T-helper 1 cell treated with Interleukin-12 subunit alpha and Interleukin-12 subunit beta and Interleukin-4 antibody, amounts not matched to agents 30 μg/mL and 1 μg/mL, for 36 hours (primary cell): ENCODE measurements at regions not wholly inside any gene's neighbourhood (a gene's known extent, or its start where the extent isn't known, plus 50 kb on each side); places are given as distances from the start of the nearest gene placed in this dataset.

Experiments used
- H3K27ac Mint-ChIP-seq: one replicate; pipeline ENCODE4 v1.8.0; 2021; ENCODE audit warnings: mild to moderate bottlenecking, mixed read lengths
- H3K27me3 Mint-ChIP-seq: one replicate; pipeline ENCODE4 v1.8.0; 2021; ENCODE audit warnings: low read depth, mixed read lengths
- H3K36me3 Mint-ChIP-seq: one replicate; pipeline ENCODE4 v1.8.0; 2021; ENCODE audit warnings: low read depth, mixed read lengths
- H3K4me1 Mint-ChIP-seq: one replicate; pipeline ENCODE4 v1.8.0; 2021; ENCODE audit warnings: low read depth, mixed read lengths
- H3K4me3 Mint-ChIP-seq: one replicate; pipeline ENCODE4 v1.8.0; 2021; ENCODE audit warnings: mild to moderate bottlenecking, moderate library complexity, mixed read lengths
- H3K9me3 Mint-ChIP-seq: one replicate; pipeline ENCODE4 v1.8.0; 2021; ENCODE audit warnings: mixed read lengths

DNA sequence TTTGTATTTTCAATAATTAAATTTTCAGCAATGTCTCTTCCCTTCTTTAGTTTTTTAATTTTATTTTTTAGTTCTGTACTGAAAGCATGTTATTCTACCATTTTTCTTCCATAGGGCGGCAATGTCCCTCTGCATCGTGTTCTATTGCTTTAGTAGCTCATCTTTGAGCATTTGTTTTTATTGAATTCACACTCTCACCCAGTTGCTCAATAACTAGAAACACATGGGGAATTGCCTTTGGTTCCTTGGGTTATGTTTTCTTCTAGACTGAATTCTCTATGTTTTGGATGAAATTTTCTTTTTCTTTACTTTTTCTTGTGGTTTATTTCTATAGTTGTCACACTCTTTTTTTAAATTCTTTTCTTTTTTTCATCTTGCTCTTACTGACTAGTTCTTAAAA is 233.8 kb upstream of the LDB2 start:
- Mint-ChIP-seq H3K4me1 (no peaks in the 10 kb centered on the region), H3K9me3 (peaks cover 6% of the 10 kb centered on the region), H3K27ac (no peak overlapping the region), H3K4me3 (no peak overlapping the region), H3K36me3 (no peaks in the 10 kb centered on the region), H3K27me3 (no peaks in the 10 kb centered on the region)

DNA sequence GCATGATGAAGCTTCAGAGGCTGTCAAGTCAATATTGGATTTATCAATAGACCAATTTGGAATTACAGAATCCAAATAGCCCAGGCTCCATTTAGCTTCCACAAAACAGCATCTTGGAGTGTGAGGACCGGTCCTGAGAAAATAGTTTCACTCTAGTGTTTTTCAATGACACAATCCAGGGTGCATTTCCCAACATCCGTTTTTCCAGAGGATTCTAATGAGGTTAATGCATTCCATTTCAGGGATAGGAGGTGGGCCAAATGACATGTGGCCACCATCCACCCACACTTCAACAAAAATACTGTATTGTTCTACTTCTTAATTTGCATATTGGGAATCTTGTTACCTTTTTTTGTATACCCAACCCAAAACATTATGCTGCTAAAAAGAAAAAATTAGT is 229.8 kb upstream of the LDB2 start:
- Mint-ChIP-seq H3K27ac (no peak overlapping the region), H3K4me3 (no peak overlapping the region), H3K4me1 (no peaks in the 10 kb centered on the region), H3K36me3 (no peaks in the 10 kb centered on the region), H3K27me3 (no peaks in the 10 kb centered on the region), H3K9me3 (no peaks in the 10 kb centered on the region)

DNA sequence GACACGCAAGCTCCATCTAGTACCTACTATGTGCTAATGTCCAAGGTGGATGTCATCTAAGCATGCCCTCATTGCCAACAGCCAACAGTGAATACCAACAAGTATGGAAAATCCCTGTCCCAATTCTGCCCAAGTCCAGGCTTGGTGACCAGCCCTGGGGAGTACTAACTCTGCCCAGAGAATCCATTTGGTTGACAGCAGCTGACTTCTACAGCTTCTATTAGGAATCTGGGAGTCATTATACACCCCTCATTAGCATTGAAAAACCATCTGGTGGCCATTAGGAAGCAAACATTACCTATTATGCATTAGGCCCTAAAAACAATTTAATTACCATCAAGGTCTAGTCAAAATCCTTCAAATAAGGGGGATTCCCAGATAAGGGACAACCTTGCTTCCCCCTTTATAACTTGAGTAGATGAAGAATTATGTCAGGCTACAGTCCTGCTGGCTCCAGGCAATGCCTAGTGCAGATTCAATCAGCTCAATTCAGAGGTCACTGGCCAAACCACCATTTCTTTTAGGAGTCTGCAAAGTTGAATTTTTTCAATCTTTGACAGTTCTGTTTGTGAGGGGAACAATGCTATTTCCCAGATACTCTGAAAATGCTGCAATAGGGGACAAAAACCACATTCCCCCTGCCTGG is 228.0 kb upstream of the LDB2 start:
- H3K4me3 Mint-ChIP-seq: no peak overlapping the region
- no peak overlapping the region for H3K27ac Mint-ChIP-seq
- no peaks in the 10 kb centered on the region for H3K27me3 Mint-ChIP-seq
- H3K4me1 Mint-ChIP-seq: no peaks in the 10 kb centered on the region
- no peaks in the 10 kb centered on the region for H3K36me3 Mint-ChIP-seq
- H3K9me3 Mint-ChIP-seq: no peaks in the 10 kb centered on the region

DNA sequence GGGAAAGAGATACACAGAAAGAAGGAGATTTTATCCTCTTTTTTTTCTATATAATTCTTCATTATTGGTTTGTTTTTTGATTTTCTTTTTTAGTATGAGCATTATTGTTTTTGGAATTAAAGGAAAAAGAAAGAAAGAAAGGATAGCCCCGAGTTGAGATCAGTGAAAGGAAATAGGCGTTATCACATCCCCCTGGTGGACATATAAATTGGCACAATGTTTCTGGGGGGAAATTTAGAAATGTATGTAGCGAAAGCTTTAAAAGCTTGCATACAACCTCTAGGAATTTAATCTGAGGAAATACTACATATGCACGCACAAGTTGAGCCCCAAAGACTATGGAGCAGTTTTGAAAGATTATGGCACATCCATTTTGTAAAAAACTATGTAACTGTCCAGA is 226.3 kb upstream of the LDB2 start:
- H3K36me3 Mint-ChIP-seq: no peaks in the 10 kb centered on the region
- no peaks in the 10 kb centered on the region for H3K27me3 Mint-ChIP-seq
- H3K4me3 Mint-ChIP-seq: no peak overlapping the region
- H3K4me1 Mint-ChIP-seq: no peaks in the 10 kb centered on the region
- no peaks in the 10 kb centered on the region for H3K9me3 Mint-ChIP-seq
- H3K27ac Mint-ChIP-seq: no peak overlapping the region

DNA sequence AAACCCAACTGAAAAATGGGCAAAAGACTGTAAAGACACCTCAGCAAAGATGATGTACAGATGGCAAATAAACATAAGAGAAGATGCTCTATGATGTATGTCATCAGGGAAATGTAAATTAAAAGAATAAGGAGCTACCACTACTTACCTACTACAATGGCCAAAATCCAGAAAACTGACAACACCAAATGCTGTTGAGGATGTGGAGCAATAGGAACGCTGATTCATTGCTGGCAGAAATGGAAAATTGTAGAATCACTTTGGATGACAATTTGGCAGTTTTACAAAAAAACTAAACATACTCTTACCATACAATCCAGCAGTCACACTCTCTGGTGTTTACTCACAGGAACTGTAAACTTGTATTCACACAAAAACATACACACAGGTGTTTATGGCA is 222.3 kb upstream of the LDB2 start:
- Mint-ChIP-seq H3K27ac (no peak overlapping the region), H3K9me3 (no peaks in the 10 kb centered on the region), H3K4me3 (no peak overlapping the region), H3K27me3 (no peaks in the 10 kb centered on the region), H3K4me1 (no peaks in the 10 kb centered on the region), H3K36me3 (no peaks in the 10 kb centered on the region)

DNA sequence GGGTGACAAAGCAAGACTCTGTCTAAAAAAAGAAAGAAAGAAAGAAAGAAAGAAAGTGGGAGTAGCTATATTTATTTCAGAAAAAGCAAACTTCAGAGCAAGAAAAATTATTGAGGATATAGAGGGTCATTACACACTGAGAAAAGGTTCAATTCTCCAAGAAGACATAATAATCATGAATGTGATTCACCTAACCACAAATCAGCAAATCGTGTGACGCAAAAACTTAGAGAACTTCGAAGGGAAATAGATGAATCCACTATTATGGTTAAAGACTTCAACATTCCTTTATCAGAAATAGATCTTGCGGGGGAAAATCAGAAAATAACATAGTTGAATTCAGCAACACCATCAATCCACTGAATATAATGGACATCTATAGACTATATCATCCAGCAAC is 219.3 kb upstream of the LDB2 start:
- H3K27me3 Mint-ChIP-seq: no peaks in the 10 kb centered on the region
- no peak overlapping the region for H3K4me3 Mint-ChIP-seq
- H3K4me1 Mint-ChIP-seq: no peaks in the 10 kb centered on the region
- no peak overlapping the region for H3K27ac Mint-ChIP-seq
- H3K9me3 Mint-ChIP-seq: no peaks in the 10 kb centered on the region
- H3K36me3 Mint-ChIP-seq: no peaks in the 10 kb centered on the region

DNA sequence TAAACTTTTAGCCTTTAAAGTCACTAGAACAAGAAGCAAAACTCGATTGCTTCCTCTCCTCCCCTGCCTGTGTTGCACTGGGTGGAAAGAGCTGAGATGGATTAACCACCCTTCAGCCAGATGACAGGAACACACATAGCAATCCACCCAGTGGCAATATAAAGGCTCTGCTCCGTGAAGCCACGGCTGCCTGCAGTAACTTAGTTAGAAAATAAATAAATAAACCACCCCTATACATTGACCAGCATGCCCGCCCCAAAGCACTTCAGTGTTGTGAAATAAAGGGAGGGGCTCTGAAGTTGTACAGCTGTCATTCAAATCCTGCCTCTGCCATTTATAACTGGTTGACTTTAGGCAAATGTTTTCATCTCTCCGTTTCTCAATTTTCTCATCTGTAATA is 217.1 kb upstream of the LDB2 start:
- Mint-ChIP-seq H3K27me3 (no peaks in the 10 kb centered on the region), H3K4me3 (no peak overlapping the region), H3K9me3 (no peaks in the 10 kb centered on the region), H3K4me1 (no peaks in the 10 kb centered on the region), H3K36me3 (no peaks in the 10 kb centered on the region), H3K27ac (no peak overlapping the region)

DNA sequence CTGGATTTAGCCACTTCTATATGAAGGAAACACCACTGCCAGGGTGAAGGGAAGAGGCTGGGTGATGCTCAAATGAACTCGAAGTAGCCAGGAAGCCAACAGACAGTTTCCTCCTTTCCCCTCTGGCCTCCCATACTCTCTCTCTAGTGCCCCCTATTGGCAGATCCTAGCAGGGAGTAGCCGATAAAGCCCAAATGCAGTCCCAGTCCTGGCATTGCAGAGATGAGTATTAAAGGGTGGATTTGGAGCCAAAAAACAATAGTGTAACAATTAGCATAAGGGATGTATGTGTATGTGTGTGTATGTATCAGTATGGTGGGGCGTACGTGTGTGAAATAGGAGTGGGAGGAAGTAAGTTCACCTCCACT is 213.8 kb upstream of the LDB2 start:
- Mint-ChIP-seq H3K4me1 (no peaks in the 10 kb centered on the region), H3K27me3 (no peaks in the 10 kb centered on the region), H3K36me3 (no peaks in the 10 kb centered on the region), H3K4me3 (no peak overlapping the region), H3K27ac (no peak overlapping the region), H3K9me3 (no peaks in the 10 kb centered on the region)

DNA sequence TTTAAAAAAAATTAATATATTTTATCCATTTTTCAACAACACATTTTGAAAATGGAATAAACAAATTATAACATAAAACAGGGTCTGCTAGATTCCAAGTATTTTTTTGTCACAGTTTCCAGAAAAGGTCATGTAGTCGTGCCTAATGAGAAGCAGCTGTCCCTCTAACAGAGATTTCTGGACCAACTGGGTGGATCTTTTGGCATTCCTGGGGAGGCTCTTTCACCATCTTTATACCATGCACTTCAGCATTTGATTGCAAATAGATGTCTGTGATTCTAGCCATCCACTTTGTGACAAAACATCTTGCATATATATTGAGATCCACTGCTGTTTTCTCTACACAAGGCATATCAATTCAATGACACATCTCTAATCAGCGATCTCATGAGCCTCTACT is 210.7 kb upstream of the LDB2 start:
- Mint-ChIP-seq H3K4me1 (no peaks in the 10 kb centered on the region), H3K9me3 (no peaks in the 10 kb centered on the region), H3K27ac (no peak overlapping the region), H3K27me3 (no peaks in the 10 kb centered on the region), H3K36me3 (no peaks in the 10 kb centered on the region), H3K4me3 (no peak overlapping the region)

DNA sequence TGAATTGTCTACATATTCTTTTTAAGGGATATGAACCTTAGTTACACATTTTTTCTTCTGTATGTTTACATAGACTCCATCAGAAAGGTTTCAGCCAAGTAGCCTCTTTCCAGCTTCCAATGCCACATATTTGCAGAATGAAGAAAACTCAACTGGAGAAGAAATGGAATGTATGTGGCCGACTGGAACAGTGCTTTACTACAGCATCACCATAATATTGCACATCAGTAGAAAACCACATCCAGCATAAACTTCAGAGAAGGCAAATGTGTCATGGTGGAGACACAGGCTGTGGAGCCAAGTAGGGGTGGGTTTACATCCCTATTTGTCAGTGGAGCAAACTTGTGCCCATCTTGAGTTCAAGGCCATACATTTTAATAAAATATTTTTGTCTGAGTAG is 204.8 kb upstream of the LDB2 start:
- no peaks in the 10 kb centered on the region for H3K27me3 Mint-ChIP-seq
- H3K27ac Mint-ChIP-seq: no peak overlapping the region
- H3K4me1 Mint-ChIP-seq: no peaks in the 10 kb centered on the region
- H3K36me3 Mint-ChIP-seq: no peaks in the 10 kb centered on the region
- no peak overlapping the region for H3K4me3 Mint-ChIP-seq
- no peaks in the 10 kb centered on the region for H3K9me3 Mint-ChIP-seq

DNA sequence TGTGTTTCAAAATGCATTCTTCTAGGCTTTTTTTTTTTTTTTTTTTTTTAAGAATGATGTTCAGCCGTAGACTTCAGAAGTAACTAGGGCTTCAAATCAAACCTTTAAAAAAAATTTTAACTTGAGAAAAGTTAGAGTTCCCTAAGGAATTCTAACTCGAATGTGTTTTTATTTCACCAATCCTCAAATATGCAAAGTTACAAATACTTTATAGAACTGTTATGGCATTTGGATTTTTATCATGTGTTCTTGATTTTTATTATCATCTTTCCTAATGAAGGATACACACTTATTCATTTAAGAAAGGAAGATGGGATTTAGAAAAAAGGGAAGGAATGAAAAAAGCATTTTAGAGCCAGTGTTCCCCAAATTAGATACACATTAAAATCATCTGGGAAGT is 200.6 kb upstream of the LDB2 start:
- H3K4me3 Mint-ChIP-seq: no peak overlapping the region
- no peaks in the 10 kb centered on the region for H3K36me3 Mint-ChIP-seq
- no peaks in the 10 kb centered on the region for H3K9me3 Mint-ChIP-seq
- H3K27ac Mint-ChIP-seq: no peak overlapping the region
- H3K27me3 Mint-ChIP-seq: no peaks in the 10 kb centered on the region
- no peaks in the 10 kb centered on the region for H3K4me1 Mint-ChIP-seq

DNA sequence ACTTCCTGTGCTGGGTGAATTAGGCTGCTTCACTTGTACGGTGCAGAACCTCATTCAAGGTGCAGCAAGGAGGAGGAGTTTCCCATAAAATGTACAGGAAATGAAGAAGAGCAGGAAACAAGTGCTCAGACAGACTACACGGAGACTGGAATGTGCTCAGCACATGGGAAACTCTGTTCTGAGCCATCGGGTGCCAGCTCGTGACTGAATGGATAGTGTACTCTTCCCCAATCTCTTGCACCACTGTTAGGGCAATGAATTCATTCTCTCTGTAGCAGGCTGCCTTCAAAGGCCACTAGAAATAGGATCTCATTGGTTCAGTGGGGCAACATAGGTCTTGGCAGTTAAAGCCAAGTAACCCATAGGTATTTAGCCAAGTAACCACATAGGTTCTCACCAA is 200.0 kb upstream of the LDB2 start:
- Mint-ChIP-seq H3K4me1 (no peaks in the 10 kb centered on the region), H3K36me3 (no peaks in the 10 kb centered on the region), H3K9me3 (no peaks in the 10 kb centered on the region), H3K27me3 (no peaks in the 10 kb centered on the region), H3K4me3 (no peak overlapping the region), H3K27ac (no peak overlapping the region)

DNA sequence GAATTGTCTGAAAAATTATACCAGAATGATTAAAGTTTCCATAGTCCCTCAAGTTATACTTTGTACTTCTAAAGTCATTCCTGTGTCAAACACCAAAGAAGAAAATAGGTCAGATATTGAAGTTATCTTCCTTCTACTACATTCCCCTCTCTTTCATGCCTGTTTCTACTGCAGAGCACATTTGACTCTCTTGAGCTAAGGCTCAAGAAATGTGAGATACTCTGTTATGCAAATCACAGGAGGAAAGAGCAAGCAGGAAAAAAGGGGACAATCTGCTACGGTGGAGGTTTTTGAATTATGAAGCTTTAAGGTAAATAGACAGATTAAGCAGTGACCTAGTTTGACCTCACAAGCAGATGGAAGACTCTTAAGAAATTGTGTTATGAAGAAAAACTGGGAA is 198.9 kb upstream of the LDB2 start:
- no peaks in the 10 kb centered on the region for H3K4me1 Mint-ChIP-seq
- H3K27me3 Mint-ChIP-seq: no peaks in the 10 kb centered on the region
- H3K36me3 Mint-ChIP-seq: no peaks in the 10 kb centered on the region
- no peak overlapping the region for H3K27ac Mint-ChIP-seq
- no peak overlapping the region for H3K4me3 Mint-ChIP-seq
- H3K9me3 Mint-ChIP-seq: no peaks in the 10 kb centered on the region

DNA sequence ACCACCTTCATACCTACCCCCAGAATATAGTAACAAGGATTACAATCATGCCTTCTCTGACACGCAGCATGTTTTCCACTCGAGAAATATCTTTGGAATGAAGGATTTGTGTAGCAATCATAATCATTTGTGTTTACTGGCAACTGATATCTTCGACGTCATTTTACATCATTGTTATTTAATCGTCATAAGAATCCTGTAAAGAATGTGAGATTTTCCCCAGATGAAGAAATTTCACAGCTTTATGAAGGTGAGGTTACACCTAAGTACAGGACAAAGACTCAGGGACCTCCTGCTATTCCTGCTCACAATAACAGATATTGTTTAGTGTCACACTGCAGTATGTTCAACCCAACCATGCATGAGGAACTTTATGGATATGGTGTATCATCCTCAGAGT is 198.2 kb upstream of the LDB2 start:
- Mint-ChIP-seq H3K4me3 (no peak overlapping the region), H3K4me1 (no peaks in the 10 kb centered on the region), H3K27ac (no peak overlapping the region), H3K9me3 (no peaks in the 10 kb centered on the region), H3K27me3 (no peaks in the 10 kb centered on the region), H3K36me3 (no peaks in the 10 kb centered on the region)

DNA sequence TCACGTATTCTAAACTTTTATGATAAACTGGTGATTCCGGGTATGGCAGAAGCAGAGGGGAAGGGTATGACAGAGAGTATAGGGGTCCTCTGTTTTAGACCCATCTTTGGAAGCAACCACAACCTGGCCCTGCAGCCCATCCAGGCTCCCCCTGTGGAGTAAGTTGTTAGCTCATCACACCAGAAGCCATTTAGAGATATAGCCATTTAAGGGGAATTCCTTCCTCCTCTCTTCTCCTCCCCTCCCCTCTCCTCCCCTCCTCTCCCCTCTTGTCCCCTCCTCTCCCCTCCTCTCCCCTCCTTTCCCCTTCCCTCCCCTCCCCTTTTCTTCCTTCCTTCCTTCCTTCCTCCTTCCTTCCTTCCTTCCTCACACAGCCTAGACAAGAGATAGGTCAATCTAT is 197.3 kb upstream of the LDB2 start:
- H3K4me3 Mint-ChIP-seq: no peak overlapping the region
- no peak overlapping the region for H3K27ac Mint-ChIP-seq
- no peaks in the 10 kb centered on the region for H3K4me1 Mint-ChIP-seq
- H3K9me3 Mint-ChIP-seq: no peaks in the 10 kb centered on the region
- H3K36me3 Mint-ChIP-seq: no peaks in the 10 kb centered on the region
- H3K27me3 Mint-ChIP-seq: no peaks in the 10 kb centered on the region

DNA sequence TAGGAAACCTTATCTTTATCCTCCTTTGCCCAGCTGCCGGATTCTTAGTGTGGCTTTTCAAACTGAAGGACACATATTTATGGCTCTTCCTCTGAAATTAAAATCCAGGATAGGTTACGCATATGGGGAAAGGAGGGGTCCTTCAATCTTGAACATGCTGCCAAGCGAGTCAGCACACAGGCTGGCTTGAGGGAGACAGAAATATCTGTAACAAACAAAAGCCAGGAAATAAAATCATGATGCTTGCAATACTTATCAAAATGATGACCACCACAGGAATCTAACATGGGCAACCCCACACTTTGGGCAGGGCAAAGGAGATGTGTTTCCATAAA is 196.4 kb upstream of the LDB2 start:
- Mint-ChIP-seq H3K27ac (no peak overlapping the region), H3K9me3 (no peaks in the 10 kb centered on the region), H3K27me3 (no peaks in the 10 kb centered on the region), H3K4me1 (no peaks in the 10 kb centered on the region), H3K36me3 (no peaks in the 10 kb centered on the region), H3K4me3 (no peak overlapping the region)
